ENCODE measurements at regions not wholly inside any gene's neighbourhood (a gene's known extent, or its start where the extent isn't known, plus 50 kb on each side); places are given as distances from the start of the nearest gene placed in this dataset.

- TF ChIP-seq ZNF687 (IDR thresholded peaks at IDR 0.05) (no peak), CBX5 (IDR thresholded peaks at IDR 0.05; ENCODE audit: low read depth) (0 out of 2 replicates have a peak, but pooled peaks have one; percentile 56)
Measured at GRCh38 chr12:12007001-12007712, 63.6 kb upstream of the BCL2L14 start (continued).

- peak overlapping the region; percentile 31 for H3K4me2 ChIP-seq (ENCODE audit: control insufficient read depth, insufficient read depth)
- intact Hi-C loops (cut with micrococcal nuclease; ENCODE audit: unreplicated experiment): loop anchor here (2.0 to 5.0 kb wide), 2 partner anchors 105 to 125 kb away; no protein-coding TSS in a partner anchor
- peaks cover 57% of the 10 kb centered on the region for H3K4me1 ChIP-seq (ENCODE audit: control insufficient read depth, insufficient read depth, low read length)
- no peaks in the 10 kb centered on the region for H3K36me3 ChIP-seq (ENCODE audit: control insufficient read depth in 2 of 2, insufficient read depth in 2 of 2, low read length in 1 of 2)
- ChIA-PET RAD21 (ENCODE audit: unreplicated experiment) (interaction anchor here (0.7 to 5.0 kb wide), 6 partner anchors 25 to 280 kb away, joined by 3 to 98 read pairs (median 18); no protein-coding TSS in a partner anchor), CTCF (interaction anchor here (0.6 to 5.0 kb wide), 12 partner anchors 9 to 428 kb away, joined by 3 to 79 read pairs (median 6); no protein-coding TSS in a partner anchor), POLR2A (interaction anchor here (0.9 to 4.7 kb wide), 2 partner anchors 25 to 26 kb away, joined by 3 to 33 read pairs; no protein-coding TSS in a partner anchor), SMC1A (ENCODE audit: uncharacterized antibody, unreplicated experiment) (interaction anchor here (0.6 to 5.5 kb wide), 13 partner anchors 10 to 442 kb away, joined by 3 to 70 read pairs (median 7); no protein-coding TSS in a partner anchor)
- no TSS peak for BruUV-seq (replicated peaks)
- no peak for FAIRE-seq
- in situ Hi-C loops (cut with MboI): no loop called here
- H3K27me3 ChIP-seq (replicated peaks in 1 of 2; ENCODE audit: control insufficient read depth in 2 of 2, insufficient read depth in 2 of 2, low read length in 1 of 2): no peaks in the 10 kb centered on the region
- TF ChIP-seq SUZ12 (IDR thresholded peaks at IDR 0.05; ENCODE audit: unreplicated experiment) (no peak), MLLT1 (IDR thresholded peaks at IDR 0.05) (0 out of 2 replicates have a peak, but pooled peaks have one; percentile 22), HDGF (IDR thresholded peaks at IDR 0.05) (peak; percentile 29; the same call in 1 of the 2 replicates), MXI1 (IDR thresholded peaks at IDR 0.05; ENCODE audit: low read depth, low read length) (no peak), IRF3 (IDR thresholded peaks at IDR 0.05) (no peak)
- H4K20me1 ChIP-seq (ENCODE audit: control insufficient read depth, insufficient read depth): no peaks in the 10 kb centered on the region
- peak overlapping the region; percentile 90 for H3K27ac ChIP-seq (ENCODE audit: control insufficient read depth, insufficient read depth)
- no peak for ATAC-seq
- peaks cover 2% of the 10 kb centered on the region; the same call in 1 of the 2 replicates for H3K79me2 ChIP-seq (ENCODE audit: control insufficient read depth, insufficient read depth, low read length)
- H3K9me3 ChIP-seq (replicated peaks; ENCODE audit: control insufficient read depth, insufficient read depth, low read length): no peaks in the 10 kb centered on the region
- no peak overlapping the region for H3K9ac ChIP-seq (ENCODE audit: control insufficient read depth, insufficient read depth, low read length)
- WGBS (ENCODE audit: insufficient coverage, insufficient replicate concordance, low lambda C conversion rate, missing lambda C conversion rate): 94% methylated on average over 9 of the region's 9 CpGs
- no peak for DNase-seq (ENCODE audit: low read depth, low spot score)
- H3K4me3 ChIP-seq: no peak overlapping the region
- H2AFZ ChIP-seq (ENCODE audit: control insufficient read depth, low read depth, low read length): no peak overlapping the region
Measured at GRCh38 chr12:12007713-12008231, 63.0 kb upstream of the BCL2L14 start.

Measured in GM12878 (cell line).